ENCODE measurements at regions not wholly inside any gene's neighbourhood (a gene's known extent, or its start where the extent isn't known, plus 50 kb on each side); places are given as distances from the start of the nearest gene placed in this dataset.
A peak's percentile ranks its signal among the peaks of the same experiment; 100 is the strongest.

GRCh38 chr18:68623342-68623741 is 91.6 kb downstream of the TMX3 start:
- peak; percentile 66 for DNase-seq (ENCODE audit: low spot score)

DNA sequence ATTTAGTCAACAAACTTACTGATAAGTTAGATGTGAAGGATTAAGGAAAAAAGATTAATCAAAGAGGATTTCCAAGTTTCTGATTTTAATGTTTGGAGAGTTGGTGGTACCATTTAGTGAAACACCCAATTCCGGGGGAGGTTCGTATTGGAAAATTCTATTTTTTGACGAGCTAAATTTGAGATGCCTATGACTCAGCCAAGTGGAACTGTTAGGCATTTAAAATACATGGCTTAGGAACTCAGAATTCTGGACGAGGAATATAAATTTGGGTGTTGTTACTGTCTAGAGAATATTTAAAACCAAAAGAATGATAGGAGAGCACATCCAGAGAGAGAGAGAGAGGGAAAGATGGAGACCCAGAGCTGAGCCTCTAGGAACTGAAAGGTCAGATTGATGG is 103.6 kb downstream of the TMX3 start:
- no peak for DNase-seq (ENCODE audit: low spot score)

DNA sequence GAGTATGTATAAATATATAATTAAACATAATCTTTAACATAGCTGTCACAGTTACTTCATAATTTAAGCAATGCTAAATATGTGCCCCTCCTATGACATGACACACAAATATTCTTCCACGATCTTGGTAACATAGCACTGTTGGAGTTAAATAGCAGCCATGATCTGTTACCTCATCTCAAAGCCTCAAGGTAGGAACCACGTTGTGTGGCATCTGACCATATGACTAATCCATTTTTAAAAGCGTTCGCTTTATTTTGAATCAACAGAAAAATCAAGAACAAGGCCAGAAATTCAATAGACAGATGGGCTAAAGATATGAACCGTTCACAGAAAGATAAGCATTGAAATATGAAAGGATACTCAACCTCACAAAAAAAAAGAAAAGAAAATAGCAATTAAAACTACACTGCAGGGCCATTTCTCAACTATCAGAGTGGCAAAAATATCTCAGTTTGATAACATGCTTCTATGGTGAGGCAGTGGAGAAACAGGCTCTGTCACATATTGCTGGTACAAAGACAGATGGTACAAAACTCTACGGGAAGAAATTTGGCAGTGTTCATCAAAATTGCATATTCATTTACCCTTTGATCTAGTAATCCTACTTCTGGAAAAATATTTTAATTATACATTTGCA is 105.9 kb downstream of the TMX3 start:
- DNase-seq (ENCODE audit: low spot score): no peak

GRCh38 chr18:68607852-68608251 is 107.1 kb downstream of the TMX3 start:
- DNase-seq (ENCODE audit: low spot score): no peak

- DNase-seq (ENCODE audit: low spot score): no peak
Observed at GRCh38 chr18:68604256-68604655, 110.7 kb downstream of the TMX3 start.

DNA sequence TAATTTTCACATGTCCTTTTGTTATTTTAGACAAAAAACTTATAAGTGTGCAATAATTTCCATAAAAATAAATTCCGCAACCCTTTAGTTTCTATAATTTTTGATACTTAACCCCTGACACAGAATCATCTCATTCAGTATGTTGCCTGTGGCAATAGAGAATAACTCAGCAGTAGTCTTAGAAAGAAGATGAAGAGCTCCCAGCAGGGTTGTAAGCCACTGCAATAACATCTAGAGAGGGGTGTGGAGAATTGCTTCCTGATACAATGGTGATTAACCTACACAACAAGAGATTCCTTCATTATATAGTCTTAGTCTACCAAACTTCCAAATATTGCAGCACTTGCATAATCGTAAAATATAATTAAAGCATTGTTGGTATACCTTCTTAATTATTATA is 118.9 kb downstream of the TMX3 start:
- DNase-seq (ENCODE audit: low spot score): no peak

DNA sequence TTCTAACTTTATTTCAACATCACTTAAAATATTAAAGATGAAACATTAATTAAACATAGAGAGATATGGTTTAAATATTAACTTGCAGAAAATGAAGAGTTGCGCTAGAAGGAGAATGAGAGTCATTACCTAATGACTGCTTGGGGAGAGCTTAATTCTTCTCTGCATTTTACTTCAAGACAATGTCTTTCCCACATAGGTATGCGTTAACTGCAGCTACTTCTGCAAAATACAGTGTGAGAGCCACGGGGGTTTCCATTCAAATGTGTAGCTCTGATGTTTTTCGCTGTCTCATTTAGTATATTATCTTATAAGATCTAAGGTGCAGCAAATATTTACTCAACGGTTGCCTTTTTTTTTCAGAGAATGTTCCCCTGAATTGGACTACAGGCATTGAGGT is 126.7 kb downstream of the TMX3 start:
- DNase-seq (ENCODE audit: low spot score): no peak

DNA sequence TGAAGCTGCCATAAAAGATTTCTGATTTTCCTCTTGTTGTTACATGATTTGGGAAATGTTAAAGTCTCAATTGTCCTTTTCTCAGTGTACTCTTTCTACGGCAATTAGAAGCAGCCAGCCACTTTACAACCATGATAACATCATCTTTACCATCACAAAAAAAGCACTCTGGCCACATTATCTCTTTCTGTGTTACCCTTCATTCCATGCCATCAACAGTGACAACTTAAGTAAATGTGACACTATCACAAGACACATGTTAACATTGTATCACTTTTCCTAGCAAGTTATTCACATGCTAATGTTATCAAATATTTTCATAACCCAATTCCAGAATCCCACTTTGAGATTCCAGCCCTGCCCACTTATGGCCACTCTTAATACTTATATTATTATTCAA is 131.2 kb downstream of the TMX3 start:
- no peak for DNase-seq (ENCODE audit: low spot score)

- DNase-seq (ENCODE audit: low spot score): no peak
Observed at GRCh38 chr18:68574311-68574710, 140.6 kb downstream of the TMX3 start.

DNA sequence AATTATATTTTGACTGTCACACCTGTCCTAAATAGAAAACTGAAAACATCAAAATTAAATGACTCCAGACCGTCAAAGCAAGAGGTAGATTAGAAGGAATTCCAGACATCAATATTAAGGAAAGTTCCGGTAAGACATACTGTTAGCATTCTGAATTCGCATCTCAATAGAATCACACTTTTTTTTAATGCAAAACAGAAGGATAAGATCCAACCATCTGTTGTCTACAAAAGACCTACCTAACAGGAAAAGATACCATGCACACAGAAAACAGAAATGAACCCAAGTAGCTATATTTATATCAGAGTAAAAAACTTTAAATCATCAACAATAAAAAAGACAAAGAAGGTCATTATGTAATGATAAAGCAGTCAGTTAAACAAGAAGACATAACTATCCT is 145.0 kb downstream of the TMX3 start:
- DNase-seq (ENCODE audit: low spot score): no peak

GRCh38 chr18:68568364-68569155 is 146.3 kb downstream of the TMX3 start:
- DNase-seq (ENCODE audit: low spot score): no peak

GRCh38 chr18:68566991-68567390 is 147.9 kb downstream of the TMX3 start:
- DNase-seq (ENCODE audit: low spot score): no peak

DNA sequence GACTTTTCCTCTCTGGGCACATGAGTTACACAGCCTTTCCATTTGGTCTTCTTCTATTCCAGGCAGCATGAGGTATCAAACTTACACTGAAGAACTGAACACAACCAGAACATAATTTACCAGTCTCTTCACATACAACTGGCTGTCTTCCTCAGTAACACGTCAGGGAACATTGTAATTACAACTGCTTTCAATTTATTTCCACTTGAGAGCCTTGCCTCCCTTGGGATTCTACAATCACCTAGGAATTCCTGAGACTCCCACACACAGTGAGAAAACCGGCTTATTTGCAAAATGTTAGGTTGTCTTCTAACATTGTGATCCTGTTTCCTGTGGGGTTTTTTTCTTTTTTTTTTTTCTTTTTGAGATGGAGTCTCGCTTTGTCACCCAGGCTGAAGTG is 149.9 kb downstream of the TMX3 start:
- DNase-seq (ENCODE audit: low spot score): no peak

- DNase-seq (ENCODE audit: low spot score): no peak
Observed at GRCh38 chr18:68564351-68564750, 150.6 kb downstream of the TMX3 start.

DNA sequence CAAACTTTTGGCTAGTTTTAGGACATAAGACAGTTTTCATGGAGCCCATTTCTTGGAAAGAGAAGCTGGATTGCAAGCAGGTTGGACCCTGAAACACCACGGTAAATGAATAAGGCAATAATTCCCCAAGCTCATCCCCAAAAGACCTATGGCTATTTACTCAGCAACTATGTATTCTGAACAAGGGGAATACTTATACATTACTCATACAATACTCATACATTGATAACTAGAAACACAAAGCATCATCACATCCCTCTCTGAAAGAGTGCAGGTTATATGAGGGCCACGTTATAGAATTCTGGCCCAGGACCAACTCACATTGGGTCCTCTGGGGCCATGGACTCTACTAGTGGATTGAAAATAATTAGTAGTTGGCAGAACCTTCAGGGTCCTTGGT is 154.8 kb downstream of the TMX3 start:
- DNase-seq (ENCODE audit: low spot score): no peak

DNA sequence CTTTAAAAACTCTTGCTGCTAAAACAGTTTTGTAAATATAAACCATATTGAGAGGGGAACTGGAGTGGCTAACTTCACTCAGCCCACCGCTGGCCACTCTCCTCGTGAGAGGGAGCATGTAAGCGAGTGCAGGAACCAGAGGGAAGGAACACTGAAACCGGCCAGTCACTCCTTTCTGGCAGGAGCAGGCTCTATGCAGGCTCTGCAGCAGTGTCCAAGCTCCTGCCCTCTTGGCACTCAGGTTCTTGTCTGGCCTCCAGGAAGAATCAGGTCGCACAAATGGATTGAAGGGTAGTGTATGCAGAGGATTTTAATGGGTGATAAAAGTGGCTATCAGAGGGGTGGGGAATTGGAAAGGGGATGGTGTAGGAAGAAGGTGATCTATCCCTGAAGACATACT is 157.7 kb downstream of the TMX3 start:
- DNase-seq (ENCODE audit: low spot score): no peak

DNA sequence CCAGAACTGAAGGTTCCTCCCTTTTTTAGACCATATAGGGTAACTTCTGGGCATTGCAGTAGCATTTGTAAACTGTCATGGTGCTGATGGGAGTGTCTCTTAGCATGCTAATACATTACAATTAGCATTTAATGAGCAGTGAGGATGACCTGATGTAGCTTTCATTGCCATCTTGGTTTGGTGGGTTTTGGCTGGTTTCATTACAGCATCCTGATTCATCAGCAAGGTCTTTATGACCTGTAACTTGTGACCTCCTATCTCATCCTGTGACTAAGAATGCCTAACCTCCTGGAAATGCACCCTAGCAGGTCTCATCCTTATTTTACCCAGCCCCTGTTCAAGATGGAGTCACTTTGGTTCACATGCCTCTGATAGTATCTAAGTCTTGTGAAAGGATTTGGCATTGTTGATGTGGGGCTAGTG is 159.0 kb downstream of the TMX3 start:
- peak; percentile 66 for DNase-seq (ENCODE audit: low spot score)

DNA sequence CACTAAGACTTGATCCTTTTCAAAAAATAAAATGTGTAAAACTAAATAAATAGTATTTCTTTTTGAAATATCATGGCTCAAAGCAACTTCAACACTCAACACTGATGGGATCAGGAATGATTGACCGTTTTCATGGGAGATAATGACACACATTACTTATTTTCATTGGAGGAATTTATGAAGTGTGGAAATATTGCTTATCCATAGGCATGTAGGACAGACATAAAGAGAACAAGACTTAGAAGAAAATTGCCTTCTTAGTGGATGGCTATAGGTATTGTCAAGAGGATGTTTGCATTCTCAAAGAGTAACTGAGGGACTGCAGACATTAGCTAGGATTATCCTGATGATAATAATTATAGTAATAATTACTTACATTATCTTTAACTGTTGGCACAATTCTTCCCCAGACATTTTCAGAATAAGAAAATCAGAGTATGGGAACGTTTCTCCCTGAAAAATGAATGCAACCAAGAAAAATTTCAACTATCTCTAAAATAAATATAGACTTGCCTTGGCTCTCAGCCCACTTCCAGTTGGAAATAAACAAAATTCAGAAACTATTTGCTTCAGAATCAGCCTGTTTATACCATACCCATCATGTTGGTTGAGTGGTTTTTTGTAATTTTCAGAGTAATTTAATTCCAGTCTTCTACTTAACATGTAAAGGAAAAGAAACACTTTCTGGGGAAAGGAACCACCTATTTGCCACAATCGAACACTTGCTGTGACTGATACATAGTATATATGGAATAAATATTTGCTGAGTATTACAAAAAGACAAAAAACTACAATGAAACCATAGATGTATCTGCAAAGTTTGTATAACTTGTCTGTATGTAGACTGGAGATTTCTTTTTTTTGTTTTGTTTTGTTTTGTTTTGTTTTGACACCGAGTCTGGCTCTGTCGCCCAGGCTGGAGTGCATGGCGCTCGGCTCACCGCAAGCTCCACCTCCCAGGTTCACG is 165.7 kb downstream of the TMX3 start:
- no peak for DNase-seq (ENCODE audit: low spot score)

GRCh38 chr18:68543344-68543743 is 171.6 kb downstream of the TMX3 start:
- DNase-seq (ENCODE audit: low spot score): no peak

- DNase-seq (ENCODE audit: low spot score): no peak
Observed at GRCh38 chr18:68542846-68543245, 172.1 kb downstream of the TMX3 start.

GRCh38 chr18:68533641-68534040 is 181.3 kb downstream of the TMX3 start:
- DNase-seq (ENCODE audit: low spot score): no peak

DNA sequence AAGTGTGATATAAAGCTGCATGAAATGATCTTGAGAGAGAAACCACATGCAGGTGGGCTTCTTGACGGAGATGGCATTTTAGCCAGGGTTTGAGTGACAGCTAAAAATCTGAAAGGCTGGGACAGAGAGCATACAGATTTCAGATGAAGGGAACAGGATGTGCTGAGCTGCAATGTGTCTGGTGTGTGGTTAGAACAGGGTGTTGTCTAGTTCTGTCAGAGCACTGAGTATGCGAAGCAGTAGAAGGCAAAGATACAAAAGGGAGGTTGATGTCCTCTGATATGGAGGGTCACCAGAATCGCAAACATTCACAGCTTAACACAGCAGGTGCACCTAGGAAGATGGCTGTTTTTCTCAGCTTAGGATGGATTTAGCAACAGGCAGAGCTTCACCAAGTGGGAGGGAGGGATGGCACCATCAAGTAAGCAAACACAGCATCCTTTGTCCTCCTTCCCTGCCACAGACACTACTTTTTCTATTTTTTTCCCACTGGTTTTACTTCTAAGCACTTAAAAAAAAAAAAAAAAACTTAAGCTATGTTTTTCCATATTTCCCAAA is 182.5 kb downstream of the TMX3 start:
- DNase-seq (ENCODE audit: low spot score): no peak
